ENCODE measurements at regions not wholly inside any gene's neighbourhood (a gene's known extent, or its start where the extent isn't known, plus 50 kb on each side); places are given as distances from the start of the nearest gene placed in this dataset.

DNA sequence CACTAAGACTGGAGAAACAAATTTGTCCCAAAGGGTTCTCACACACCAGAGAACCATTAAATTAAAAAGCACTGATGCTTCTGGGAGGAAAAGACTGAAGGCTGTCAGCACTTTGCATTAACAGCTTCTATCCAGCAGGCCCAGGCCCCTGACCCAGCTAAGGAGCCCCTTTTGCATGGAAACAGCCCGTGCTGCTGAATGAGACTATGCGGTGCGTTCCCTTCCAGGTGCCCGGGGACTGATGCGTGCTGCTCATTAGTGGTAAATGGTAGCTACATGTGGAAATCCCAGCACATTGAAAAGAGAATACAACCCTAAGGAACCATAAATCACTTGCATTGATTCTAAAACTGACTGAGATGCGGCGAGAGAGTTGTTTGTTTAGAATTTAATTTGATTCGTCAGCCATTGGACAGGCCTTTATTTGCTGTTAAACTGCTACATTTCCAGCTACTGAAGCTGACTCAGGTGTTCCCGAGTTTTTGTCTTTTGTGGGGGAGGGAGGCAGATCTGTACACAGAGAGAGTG lies 351.0 kb upstream of the SLC24A2 start:
- no peaks in the 10 kb centered on the region for H3K9me1 ChIP-seq (ENCODE audit: insufficient read depth, low read length)
- DNase-seq (no peak), ATAC-seq (ENCODE audit: low read depth) (no peak)
- H3K79me1 ChIP-seq (ENCODE audit: low read depth in 1 of 2, low read length in 2 of 2): no peaks in the 10 kb centered on the region
- no peak overlapping the region for H2BK15ac ChIP-seq (ENCODE audit: low read depth, low read length)
- H4K8ac ChIP-seq (ENCODE audit: low read depth in 2 of 2, low read length in 2 of 2): no peak overlapping the region
- ChIA-PET CTCF (no interaction called here), POLR2A (ENCODE audit: unreplicated experiment) (no interaction called here)
- no peak overlapping the region for H3K56ac ChIP-seq (ENCODE audit: extremely low read depth, insufficient read depth, low read length)
- H3K4me1 ChIP-seq (ENCODE audit: control insufficient read depth, insufficient read depth, low read length): no peaks in the 10 kb centered on the region
- H4K5ac ChIP-seq (ENCODE audit: low read depth, low read length): no peak overlapping the region
- H3K14ac ChIP-seq (replicated peaks; ENCODE audit: low read depth, low read length): no peak overlapping the region
- no peak overlapping the region for H3K18ac ChIP-seq (ENCODE audit: low read depth, low read length)
- no peak overlapping the region for H2AFZ ChIP-seq (replicated peaks; ENCODE audit: low read length, poor library complexity)
- intact Hi-C loops (cut with micrococcal nuclease): no loop called here
- H3K4ac ChIP-seq (ENCODE audit: low read depth, low read length): no peak overlapping the region
- no peak overlapping the region for H3K27ac ChIP-seq (ENCODE audit: insufficient read depth, low read length)
- no peak overlapping the region for H2BK120ac ChIP-seq (ENCODE audit: low read depth, low read length)
- in situ Hi-C loops (cut with MboI; ENCODE audit: low sequenced_read_pairs): no loop called here
- dilution Hi-C loops (cut with HindIII; ENCODE audit: low sequenced_read_pairs, unreplicated experiment): no loop called here
- H2BK5ac ChIP-seq (ENCODE audit: low read depth, low read length, poor library complexity, severe bottlenecking): no peak overlapping the region
- H3K27me3 ChIP-seq (ENCODE audit: control insufficient read depth, insufficient read depth, low read length): peaks cover 16% of the 10 kb centered on the region
- no peak overlapping the region for H3K9ac ChIP-seq (ENCODE audit: low read depth, low read length)
- H3K23ac ChIP-seq (ENCODE audit: low read depth, low read length): no peak overlapping the region
- no peak overlapping the region for H3K4me3 ChIP-seq (ENCODE audit: insufficient read depth, low read depth, low read length)
- TF ChIP-seq, protein P1, sequence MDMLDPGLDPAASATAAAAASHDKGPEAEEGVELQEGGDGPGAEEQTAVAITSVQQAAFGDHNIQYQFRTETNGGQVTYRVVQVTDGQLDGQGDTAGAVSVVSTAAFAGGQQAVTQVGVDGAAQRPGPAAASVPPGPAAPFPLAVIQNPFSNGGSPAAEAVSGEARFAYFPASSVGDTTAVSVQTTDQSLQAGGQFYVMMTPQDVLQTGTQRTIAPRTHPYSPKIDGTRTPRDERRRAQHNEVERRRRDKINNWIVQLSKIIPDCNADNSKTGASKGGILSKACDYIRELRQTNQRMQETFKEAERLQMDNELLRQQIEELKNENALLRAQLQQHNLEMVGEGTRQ (IDR thresholded peaks at IDR 0.05; ENCODE audit: low read depth, low read length): no peak
- TF ChIP-seq MAFK (IDR thresholded peaks at IDR 0.05; ENCODE audit: low read depth, low read length): no peak
- TF ChIP-seq CHD1 (IDR thresholded peaks at IDR 0.05; ENCODE audit: low read depth, low read length): no peak
- no peak for TF ChIP-seq MXI1 (IDR thresholded peaks at IDR 0.05; ENCODE audit: borderline replicate concordance, low read depth, low read length)
- TF ChIP-seq POLR2A (IDR thresholded peaks at IDR 0.05; ENCODE audit: low read depth, low read length): no peak
- TF ChIP-seq NFE2L2 (IDR thresholded peaks at IDR 0.05; ENCODE audit: low read depth, low read length): no peak
- TF ChIP-seq, protein P2, sequence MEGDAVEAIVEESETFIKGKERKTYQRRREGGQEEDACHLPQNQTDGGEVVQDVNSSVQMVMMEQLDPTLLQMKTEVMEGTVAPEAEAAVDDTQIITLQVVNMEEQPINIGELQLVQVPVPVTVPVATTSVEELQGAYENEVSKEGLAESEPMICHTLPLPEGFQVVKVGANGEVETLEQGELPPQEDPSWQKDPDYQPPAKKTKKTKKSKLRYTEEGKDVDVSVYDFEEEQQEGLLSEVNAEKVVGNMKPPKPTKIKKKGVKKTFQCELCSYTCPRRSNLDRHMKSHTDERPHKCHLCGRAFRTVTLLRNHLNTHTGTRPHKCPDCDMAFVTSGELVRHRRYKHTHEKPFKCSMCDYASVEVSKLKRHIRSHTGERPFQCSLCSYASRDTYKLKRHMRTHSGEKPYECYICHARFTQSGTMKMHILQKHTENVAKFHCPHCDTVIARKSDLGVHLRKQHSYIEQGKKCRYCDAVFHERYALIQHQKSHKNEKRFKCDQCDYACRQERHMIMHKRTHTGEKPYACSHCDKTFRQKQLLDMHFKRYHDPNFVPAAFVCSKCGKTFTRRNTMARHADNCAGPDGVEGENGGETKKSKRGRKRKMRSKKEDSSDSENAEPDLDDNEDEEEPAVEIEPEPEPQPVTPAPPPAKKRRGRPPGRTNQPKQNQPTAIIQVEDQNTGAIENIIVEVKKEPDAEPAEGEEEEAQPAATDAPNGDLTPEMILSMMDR (conservative IDR thresholded peaks at IDR 0.05; ENCODE audit: low read depth, low read length): no peak
- no peak for TF ChIP-seq CEBPB (IDR thresholded peaks at IDR 0.05; ENCODE audit: low read depth, low read length)
- no peak overlapping the region for H3K4me2 ChIP-seq (ENCODE audit: low read depth, low read length)
- H4K20me1 ChIP-seq (ENCODE audit: insufficient read depth, low read length): no peaks in the 10 kb centered on the region
- BruUV-seq (replicated peaks): no TSS peak
- H2AK9ac ChIP-seq (replicated peaks; ENCODE audit: low read depth, low read length, poor library complexity): no peak overlapping the region
- no peak overlapping the region for H2AK5ac ChIP-seq (ENCODE audit: low read depth, low read length)
- no peaks in the 10 kb centered on the region for H3K36me3 ChIP-seq (ENCODE audit: control insufficient read depth, insufficient read depth, low read length)
- WGBS, 2 experiments (ENCODE audit: extremely low coverage in 2 of 2, insufficient read length in 1 of 2): 100% methylated on average over 1 of the region's 9 CpGs; no CpG with 5 or more reads in 1 of the 2 experiments
- H4K91ac ChIP-seq (ENCODE audit: insufficient read depth, low read depth, low read length): no peak overlapping the region
- H2BK20ac ChIP-seq (ENCODE audit: low read depth, low read length): no peak overlapping the region
- H3K9me3 ChIP-seq (ENCODE audit: control insufficient read depth, insufficient read depth, low read length): no peaks in the 10 kb centered on the region
